NCI-H748 treated with DMSO at 0.1 percent for 48 hours (cell line): ENCODE measurements at regions not wholly inside any gene's neighbourhood (a gene's known extent, or its start where the extent isn't known, plus 50 kb on each side); places are given as distances from the start of the nearest gene placed in this dataset.
"Not testable (repeated sequence)": the region's sequence is repeated elsewhere in the genome, so short reads cannot be mapped to it uniquely, and the experiment has no call there.

Experiments
- DNase-seq: peaks from one replicate; lab custom pipeline; 2025; lab: John Stamatoyannopoulos, UW

DNA sequence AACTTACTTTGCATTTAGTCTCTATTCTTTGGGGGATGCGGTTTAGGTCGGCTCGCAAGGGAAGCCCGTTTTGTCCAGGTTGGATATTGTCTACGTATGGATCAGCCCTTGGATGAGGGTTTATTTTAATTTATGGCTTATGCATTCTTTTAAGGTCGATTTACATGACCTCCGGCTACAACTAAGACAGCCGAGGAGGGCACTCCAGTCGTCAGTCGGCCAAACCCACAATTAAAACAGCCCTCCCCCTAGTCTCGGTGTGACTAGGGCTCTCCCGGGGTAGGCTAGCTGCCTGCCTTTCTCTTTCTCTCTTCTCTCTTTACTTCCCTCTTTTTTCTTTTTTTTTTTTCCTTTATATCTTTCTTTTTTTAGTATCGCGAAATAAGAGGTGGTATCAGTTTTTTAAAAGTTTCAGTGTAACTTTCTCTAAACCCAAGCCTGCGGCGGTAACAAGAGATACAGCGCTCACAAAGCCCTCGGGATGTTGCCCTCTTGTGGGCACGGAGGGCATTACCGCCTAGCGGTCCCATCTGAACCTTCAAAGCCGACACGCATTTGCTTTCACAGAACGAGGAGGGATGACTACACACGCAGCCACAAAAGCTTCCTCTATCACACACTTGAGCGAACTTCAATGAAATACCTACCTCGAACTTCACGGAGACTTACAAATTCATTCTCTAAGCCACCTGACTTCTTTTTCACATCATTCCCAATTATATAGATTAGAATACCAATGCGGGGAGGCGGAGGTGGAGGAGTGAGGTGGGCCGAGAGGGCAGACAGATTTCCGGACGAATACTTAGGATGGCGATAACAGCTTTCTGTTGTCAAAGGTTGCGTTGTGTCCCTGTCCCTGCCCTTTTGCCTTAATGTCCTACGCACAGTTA, 132.3 kb upstream of the C11orf58 start:
- peak; percentile 93 for DNase-seq

- DNase-seq, result no peak
Observed at GRCh38 chr11:16605389-16605893, 133.0 kb upstream of the C11orf58 start.

- peak; percentile 55 for DNase-seq
Observed at GRCh38 chr11:16604794-16605388, 133.6 kb upstream of the C11orf58 start.

DNA sequence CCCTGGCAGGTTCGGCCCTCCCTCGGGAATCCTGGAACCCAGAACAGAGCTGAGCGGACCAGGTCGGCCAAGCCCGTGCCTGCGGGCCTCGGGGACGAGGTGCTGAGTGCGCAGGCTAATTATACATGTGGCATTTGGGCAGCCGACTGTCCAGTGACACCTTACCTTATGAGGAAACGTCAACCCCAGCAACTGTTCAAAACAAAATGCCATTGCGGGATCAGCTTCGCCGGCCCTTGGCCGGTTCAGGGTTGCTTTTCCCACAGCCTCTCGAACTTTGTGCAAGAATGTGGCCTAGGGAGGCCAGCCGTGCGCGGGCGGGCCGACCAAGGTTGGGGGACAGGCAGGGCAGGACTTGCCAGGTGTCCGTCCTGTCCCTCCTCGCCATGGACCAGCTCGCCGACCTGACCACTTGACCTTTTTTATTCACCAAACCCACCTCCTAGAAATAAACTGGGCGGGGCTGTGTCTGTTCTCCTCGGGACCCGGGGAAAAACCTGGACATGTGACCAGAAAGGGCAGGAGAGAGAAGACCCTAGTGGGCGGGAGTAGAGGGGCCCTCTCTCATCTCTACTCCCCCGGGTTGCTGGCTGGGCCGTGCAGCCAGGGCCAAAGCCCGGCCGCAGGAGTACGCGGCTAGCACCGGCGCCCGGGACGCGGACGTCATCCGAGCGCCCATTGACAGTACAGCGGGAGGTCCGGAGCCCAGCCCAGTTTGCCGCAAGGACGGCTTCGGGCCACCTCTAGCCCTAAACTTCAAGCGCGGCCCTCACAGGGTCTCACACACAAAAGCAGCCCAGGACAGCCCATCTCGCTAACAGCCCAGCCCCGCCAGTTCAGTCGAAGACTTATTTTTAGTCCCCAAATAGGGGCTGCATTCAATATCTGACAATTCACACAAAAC, 134.3 kb upstream of the C11orf58 start:
- DNase-seq, result peak; percentile 55

DNA sequence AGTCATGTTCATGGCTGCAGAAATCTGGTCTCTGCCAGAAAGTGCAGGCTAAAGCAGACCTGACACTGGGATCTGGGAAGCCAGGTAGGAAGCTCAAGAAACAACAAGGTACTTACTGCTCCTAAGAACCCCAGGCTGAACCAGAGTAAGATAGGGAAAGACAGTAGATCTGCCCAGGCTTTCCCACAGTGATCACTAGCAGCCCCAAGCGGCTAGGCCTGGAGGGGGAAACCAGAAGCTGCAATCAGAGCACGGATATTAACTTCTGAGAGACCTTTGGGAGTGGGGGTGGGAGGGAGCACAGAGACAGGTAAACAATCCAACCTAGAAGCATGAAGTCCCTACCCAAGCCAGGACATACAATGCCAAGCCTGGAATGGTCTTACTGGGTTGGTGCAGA, 135.2 kb upstream of the C11orf58 start:
- DNase-seq, result no peak

GRCh38 chr11:16598906-16599305, 139.5 kb upstream of the C11orf58 start:
- DNase-seq, result no peak

- DNase-seq, result no peak
Observed at GRCh38 chr11:16598032-16598431, 140.4 kb upstream of the C11orf58 start.

- no peak for DNase-seq
Observed at GRCh38 chr11:16596231-16596630, 142.2 kb upstream of the C11orf58 start.

GRCh38 chr11:16591157-16591556, 147.3 kb upstream of the C11orf58 start:
- DNase-seq, result no peak

DNA sequence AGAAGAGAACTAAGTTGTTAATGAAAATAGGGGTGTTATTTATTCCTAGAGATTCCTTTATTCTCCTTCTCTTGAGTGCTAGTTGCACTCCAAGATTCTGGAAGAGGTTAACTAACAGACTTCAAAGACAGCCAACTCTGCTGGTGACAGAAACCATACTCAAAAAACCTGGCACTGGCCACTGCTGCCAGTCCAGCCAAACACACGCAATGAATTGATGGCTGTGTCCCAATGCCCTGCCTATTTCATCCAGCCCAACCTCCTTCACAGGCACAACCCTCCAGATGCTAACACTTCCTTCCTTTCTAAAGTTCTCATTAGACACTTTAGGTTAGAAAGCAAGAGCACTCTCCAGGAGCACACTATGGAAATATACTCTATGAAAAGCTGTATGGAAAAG, 150.8 kb upstream of the C11orf58 start:
- DNase-seq, result no peak

GRCh38 chr11:16584569-16584968, 153.9 kb upstream of the C11orf58 start:
- no peak for DNase-seq

GRCh38 chr11:16581078-16581477, 157.4 kb upstream of the C11orf58 start:
- DNase-seq, result not testable (repeated sequence)

DNA sequence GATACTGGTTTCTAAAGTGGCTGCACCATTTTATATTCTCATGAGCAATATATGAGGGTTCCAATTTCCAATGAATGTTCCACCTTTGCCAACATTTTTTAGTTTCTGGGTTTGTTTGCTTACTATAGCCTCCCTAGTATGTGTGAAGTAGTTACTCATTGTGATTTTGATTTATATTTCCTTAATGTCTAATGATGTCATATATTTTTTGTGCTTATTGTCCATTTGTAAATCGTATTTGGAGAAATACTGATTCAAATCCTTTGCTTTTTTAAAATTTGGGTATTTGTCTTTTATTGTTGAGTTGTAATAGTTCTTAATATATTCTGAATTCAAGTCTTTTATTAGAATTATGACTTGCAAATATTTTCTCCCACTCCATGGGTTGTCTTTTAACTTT, 161.0 kb upstream of the C11orf58 start:
- DNase-seq, result no peak

DNA sequence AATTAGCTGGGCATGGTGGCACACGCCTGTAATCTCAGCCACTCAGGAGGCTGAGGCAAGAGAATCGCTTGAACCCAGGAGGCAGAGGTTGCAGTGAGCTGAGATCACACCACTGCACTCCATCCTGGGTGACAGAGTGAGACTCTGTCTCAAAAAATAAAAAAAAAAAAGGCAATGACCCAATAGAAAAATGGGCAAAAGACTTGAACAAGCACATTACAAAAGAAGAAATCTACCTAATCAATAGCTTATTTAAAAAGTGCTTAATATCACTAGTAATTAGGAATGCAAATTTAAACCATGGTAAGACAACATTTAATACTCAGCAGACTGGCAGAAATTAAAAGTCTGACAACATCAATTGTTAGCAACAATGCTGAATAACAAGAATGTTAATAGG, 163.6 kb upstream of the C11orf58 start:
- not testable (repeated sequence) for DNase-seq

GRCh38 chr11:16572945-16573344, 165.5 kb upstream of the C11orf58 start:
- peak; percentile 19 for DNase-seq

- DNase-seq, result no peak
Observed at GRCh38 chr11:16561150-16561549, 177.3 kb upstream of the C11orf58 start.

DNA sequence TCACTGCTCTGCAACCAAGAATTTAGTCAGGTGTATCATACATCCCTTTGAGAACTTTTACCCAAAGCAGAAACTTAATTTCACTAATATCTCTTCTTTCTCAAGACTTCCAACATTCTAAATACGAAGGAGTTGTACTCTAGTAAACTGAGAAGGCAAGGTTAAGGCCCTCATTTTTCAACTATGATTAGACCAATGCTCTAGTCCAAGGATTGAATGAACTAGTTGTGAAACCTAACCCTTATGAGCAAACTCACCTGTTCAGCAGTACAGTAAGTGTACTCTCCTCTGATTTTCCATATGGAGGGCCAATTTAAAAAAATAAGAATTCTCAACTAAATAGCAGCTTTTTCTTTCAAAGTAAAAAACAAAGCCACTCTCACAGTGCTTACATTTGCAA, 180.0 kb upstream of the C11orf58 start:
- DNase-seq, result no peak

GRCh38 chr11:16555956-16556355, 182.5 kb upstream of the C11orf58 start:
- DNase-seq, result no peak

GRCh38 chr11:16554361-16554760, 184.1 kb upstream of the C11orf58 start:
- DNase-seq, result no peak

- DNase-seq, result no peak
Observed at GRCh38 chr11:16547879-16548278, 190.6 kb upstream of the C11orf58 start.

- no peak for DNase-seq
Observed at GRCh38 chr11:16543642-16544041, 187.3 kb upstream of the SOX6 start.

GRCh38 chr11:16542353-16542752, 186.0 kb upstream of the SOX6 start:
- no peak for DNase-seq
